Myocyte (in vitro differentiated cells): ENCODE measurements at regions not wholly inside any gene's neighbourhood (a gene's known extent, or its start where the extent isn't known, plus 50 kb on each side); places are given as distances from the start of the nearest gene placed in this dataset.

ENCODE experiments used
- DNase-seq: peaks from one replicate; pipeline ENCODE4 v3.0.0-alpha.2; 2012; ENCODE audit warnings: low read depth

GRCh38 chr11:19562156-19562555, 150.5 kb upstream of the NAV2 start:
- DNase-seq, result no peak

- peak; percentile 35 for DNase-seq
Measured at GRCh38 chr11:19561011-19561410, 151.6 kb upstream of the NAV2 start.

GRCh38 chr11:19560156-19560555, 152.5 kb upstream of the NAV2 start:
- no peak for DNase-seq

GRCh38 chr11:19559746-19560145, 152.9 kb upstream of the NAV2 start:
- DNase-seq, result no peak

GRCh38 chr11:19558189-19558986, 154.2 kb upstream of the NAV2 start:
- no peak for DNase-seq

GRCh38 chr11:19557720-19558140, 154.9 kb upstream of the NAV2 start:
- peak; percentile 83 for DNase-seq

- no peak for DNase-seq
Measured at GRCh38 chr11:19557185-19557584, 155.5 kb upstream of the NAV2 start.

- no peak for DNase-seq
Measured at GRCh38 chr11:19555266-19555665, 157.4 kb upstream of the NAV2 start.

- peak; percentile 85 for DNase-seq
Measured at GRCh38 chr11:19553683-19554333, 158.8 kb upstream of the NAV2 start.

- no peak for DNase-seq
Measured at GRCh38 chr11:19552656-19553260, 159.9 kb upstream of the NAV2 start.

- no peak for DNase-seq
Measured at GRCh38 chr11:19552161-19552560, 160.5 kb upstream of the NAV2 start.

- no peak for DNase-seq
Measured at GRCh38 chr11:19551457-19551856, 161.2 kb upstream of the NAV2 start.

- no peak for DNase-seq
Measured at GRCh38 chr11:19547044-19547443, 165.6 kb upstream of the NAV2 start.

GRCh38 chr11:19546325-19546724, 166.3 kb upstream of the NAV2 start:
- no peak for DNase-seq

- DNase-seq, result no peak
Measured at GRCh38 chr11:19541521-19542049, 171.1 kb upstream of the NAV2 start.

GRCh38 chr11:19539861-19540260, 172.8 kb upstream of the NAV2 start:
- DNase-seq, result no peak

GRCh38 chr11:19537803-19538453, 174.7 kb upstream of the NAV2 start:
- DNase-seq, result no peak

- DNase-seq, result no peak
Measured at GRCh38 chr11:19536131-19536530, 176.5 kb upstream of the NAV2 start.

- no peak for DNase-seq
Measured at GRCh38 chr11:19530505-19530904, 182.1 kb upstream of the NAV2 start.

GRCh38 chr11:19526119-19526518, 186.5 kb upstream of the NAV2 start:
- no peak for DNase-seq

- DNase-seq, result no peak
Measured at GRCh38 chr11:19525714-19526113, 186.9 kb upstream of the NAV2 start.

GRCh38 chr11:19525276-19525675, 187.4 kb upstream of the NAV2 start:
- no peak for DNase-seq
